ENCODE measurements at regions not wholly inside any gene's neighbourhood (a gene's known extent, or its start where the extent isn't known, plus 50 kb on each side); places are given as distances from the start of the nearest gene placed in this dataset.

- TF ChIP-seq CTCF (IDR thresholded peaks at IDR 0.05) (no peak), ZFX (IDR thresholded peaks at IDR 0.05; ENCODE audit: borderline replicate concordance) (no peak)
Observed at GRCh38 chr4:30904215-30904555, 184.0 kb downstream of the PCDH7 start.

Data from 22Rv1 (cell line).